K562 (cell line): ENCODE measurements at regions not wholly inside any gene's neighbourhood (a gene's known extent, or its start where the extent isn't known, plus 50 kb on each side); places are given as distances from the start of the nearest gene placed in this dataset.

Experiments used
- ATAC-seq: fragments of 200-7000 bp; cut with Tn5 transposase; 3 replicates; pipeline ENCODE4 v1.9.1; 2020; ENCODE audit warnings: moderate library complexity
- BruUV-seq: library from RNA; stranded (reverse); fragments of 400-500 nt; replicated peaks from 2 replicates; lab custom pipeline; 2021; lab: Mats Ljungman, UMichigan
- CTCF ChIA-PET: fragments of 300-600 bp; formaldehyde crosslinking; extraction: SDS; loops from one replicate; lab custom pipeline; 2021; ENCODE audit warnings: low intra/inter-chr PET ratio; lab: Yijun Ruan, JAX
- POLR2A ChIA-PET: fragments of 300-600, 350-650 bp; sonication (Branson Sonifier 250); formaldehyde crosslinking; extraction: SDS; loops from one replicate; lab custom pipeline; 2021; ENCODE audit warnings: antibody characterized with exemption, inconsistent platforms; lab: Yijun Ruan, JAX
- DNase-seq, 4 experiments: peaks; one replicate each; pipeline versions ENCODE4 v3.0.0 to v3.0.0-alpha.2; 2011 to 2018; ENCODE audit warnings: low spot score in 3 of 4, mixed read lengths in 3 of 4; ENCODE audit errors: extremely low read depth in 1 of 4
- FAIRE-seq: peaks from 2 replicates; lab custom pipeline; 2011; peaks lifted over from hg19 to GRCh38; lab: Jason Lieb, UNC
- H2AFZ ChIP-seq: 2 replicates; pipeline ENCODE4 v1.6.0; 2011; ENCODE audit warnings: low read depth, low read length, control low read depth, inconsistent platforms
- H3K27ac ChIP-seq: fragments of 200-600 bp; 3 replicates; pipeline ENCODE4 v1.8.0; 2011; ENCODE audit warnings: low read depth, mild to moderate bottlenecking, control low read depth, inconsistent platforms, low read length, moderate library complexity, mixed read lengths; ENCODE audit errors: extremely low read depth
- H3K27me3 ChIP-seq, 2 experiments: fragments of 300-600 bp in 1 of 2; 2 replicates in 1 of 2; 3 replicates in 1 of 2; pipeline versions ENCODE4 v1.6.0 to v1.8.0; 2011; ENCODE audit warnings: inconsistent platforms in 2 of 2, low read length in 2 of 2, mild to moderate bottlenecking in 1 of 2, mixed read lengths in 1 of 2, moderate library complexity in 1 of 2; ENCODE audit not compliant: control insufficient read depth in 2 of 2, insufficient read depth in 2 of 2
- H3K36me3 ChIP-seq: fragments of 300-600 bp; 3 replicates; pipeline ENCODE4 v1.8.0; 2011; ENCODE audit warnings: mild to moderate bottlenecking, low read length, inconsistent platforms; ENCODE audit not compliant: control insufficient read depth, insufficient read depth
- H3K4me1 ChIP-seq, 2 experiments: fragments of 200-600 bp in 1 of 2; replicated peaks in 1 of 2; 2 replicates in 1 of 2; 3 replicates in 1 of 2; pipeline versions ENCODE4 v1.5.1 to v1.8.0; 2011; ENCODE audit warnings: inconsistent platforms in 2 of 2, low read length in 2 of 2, mild to moderate bottlenecking in 1 of 2, mixed read lengths in 1 of 2, moderate library complexity in 1 of 2; ENCODE audit not compliant: control insufficient read depth in 2 of 2, insufficient read depth in 2 of 2
- H3K4me2 ChIP-seq: 2 replicates; pipeline ENCODE4 v1.6.1; 2011; ENCODE audit warnings: low read length, control low read depth, inconsistent platforms, mixed read lengths; ENCODE audit not compliant: insufficient read depth
- H3K4me3 ChIP-seq: fragments of 200-600 bp; sonication (generic), shearing (Covaris generic); 2 replicates; pipeline ENCODE4 v1.5.1; 2016; ENCODE audit warnings: control low read depth, inconsistent platforms
- H3K79me2 ChIP-seq: fragments of 200-600 bp; 3 replicates; pipeline ENCODE4 v1.8.0; 2011; ENCODE audit warnings: low read length, inconsistent platforms; ENCODE audit not compliant: control insufficient read depth, insufficient read depth
- H3K9ac ChIP-seq, 2 experiments: 2 replicates each; pipeline versions ENCODE4 v1.6.0 to v1.6.1; 2011; ENCODE audit warnings: low read depth in 2 of 2, low read length in 2 of 2, control low read depth in 1 of 2, inconsistent platforms in 1 of 2, mild to moderate bottlenecking in 1 of 2, mixed read lengths in 1 of 2; ENCODE audit not compliant: insufficient read depth in 1 of 2
- H3K9me1 ChIP-seq: one replicate; pipeline ENCODE4 v1.6.0; 2011; ENCODE audit warnings: inconsistent platforms, mild to moderate bottlenecking, low read length, moderate library complexity; ENCODE audit not compliant: control insufficient read depth, insufficient read depth
- H3K9me3 ChIP-seq: replicated peaks from 2 replicates; pipeline ENCODE4 v1.5.1; 2011; ENCODE audit warnings: low read depth, low read length, inconsistent platforms; ENCODE audit not compliant: control insufficient read depth, insufficient read depth
- H4K20me1 ChIP-seq: replicated peaks from 2 replicates; pipeline ENCODE4 v1.6.1; 2011; ENCODE audit warnings: low read length, inconsistent platforms, mixed read lengths; ENCODE audit not compliant: control insufficient read depth, insufficient read depth
- CTBP1 ChIP-seq: fragments of 450-650 bp; IDR thresholded peaks from 2 replicates; pipeline ENCODE4 v1.6.1; 2016; ENCODE audit warnings: borderline replicate concordance
- EHMT2 ChIP-seq: fragments of 450-650 bp; IDR thresholded peaks from 2 replicates; pipeline ENCODE4 v1.6.1; 2018; ENCODE audit warnings: antibody characterized with exemption
- ELF4 ChIP-seq: fragments of 450-650 bp; formaldehyde crosslinking; IDR thresholded peaks from 2 replicates; pipeline ENCODE4 v1.4.0; 2022; ENCODE audit warnings: missing genetic modification characterization
- KAT8 ChIP-seq: fragments of 450-650 bp; IDR thresholded peaks from 2 replicates; pipeline ENCODE4 v1.6.1; 2016; ENCODE audit warnings: low read depth, mild to moderate bottlenecking
- MECOM ChIP-seq: fragments of 250-450 bp; sonication (Bioruptor Pico); IDR thresholded peaks from 2 replicates; pipeline ENCODE4 v1.8.0; 2022; ENCODE audit warnings: inconsistent platforms
- MEF2A ChIP-seq: IDR thresholded peaks from 2 replicates; pipeline ENCODE4 v1.6.1; 2011; ENCODE audit warnings: low read depth, mild to moderate bottlenecking, low read length, moderate library complexity; ENCODE audit not compliant: control insufficient read depth
- MTF1 ChIP-seq: fragments of 250-450 bp; sonication (Bioruptor Pico); IDR thresholded peaks from 2 replicates; pipeline ENCODE4 v1.9.0; 2021; ENCODE audit warnings: moderate library complexity, mild to moderate bottlenecking, inconsistent platforms, borderline replicate concordance
- MYBL2 ChIP-seq, 2 experiments: fragments of 450-650 bp in 1 of 2; sonication (generic) in 1 of 2; formaldehyde crosslinking in 1 of 2; IDR thresholded peaks; 2 replicates each; pipeline versions ENCODE4 v1.6.1 to v1.8.1; 2017 to 2022; ENCODE audit warnings: borderline replicate concordance in 1 of 2, inconsistent platforms in 1 of 2, low read depth in 1 of 2, mild to moderate bottlenecking in 1 of 2, missing genetic modification reagents in 1 of 2, moderate library complexity in 1 of 2
- NFIX ChIP-seq: fragments of 250-450 bp; sonication (Bioruptor Pico); IDR thresholded peaks from 2 replicates; pipeline ENCODE4 v1.4.0; 2020; ENCODE audit warnings: low read depth, mild to moderate bottlenecking, moderate library complexity
- XRCC3 ChIP-seq: fragments of 450-650 bp; IDR thresholded peaks from 2 replicates; pipeline ENCODE4 v1.6.1; 2017; ENCODE audit warnings: mild to moderate bottlenecking, moderate library complexity
- ZNF143 ChIP-seq: sonication (generic); formaldehyde crosslinking; IDR thresholded peaks from 2 replicates; pipeline ENCODE4 v1.9.0; 2022; ENCODE audit warnings: mild to moderate bottlenecking, missing genetic modification reagents
- ZNF239 ChIP-seq: fragments of 250-450 bp; sonication (Bioruptor Pico); IDR thresholded peaks from 2 replicates; pipeline ENCODE4 v1.4.0; 2020; ENCODE audit warnings: mild to moderate bottlenecking
- WGBS: fragments of 100-300 bp; shearing (Covaris generic); methylation state at CpG from one replicate; pipeline ENCODE4 v1.1.6; 2016; ENCODE audit warnings: low coverage, mixed read lengths; ENCODE audit not compliant: insufficient coverage; ENCODE audit errors: missing lambda C conversion rate; 5-methylcytosine and 5-hydroxymethylcytosine counted together
- in situ Hi-C: fragments of 300-500 bp; cut with MboI; formaldehyde crosslinking; loops from 4 replicates; pipeline ENCODE4 v1.15.0; 2018; ENCODE audit warnings: inconsistent platforms, mixed read lengths
- intact Hi-C: fragments of 100-400 bp; cut with micrococcal nuclease; formaldehyde crosslinking; loops from 2 replicates; pipeline ENCODE4 v1.14.2; 2022
- TF ChIP-seq, protein P1 (sequence below): fragments of 450-650 bp; IDR thresholded peaks from 2 replicates; pipeline ENCODE4 v1.7.1; 2018; ENCODE audit warnings: mild to moderate bottlenecking, low read depth; ENCODE audit not compliant: partially characterized antibody
- TF ChIP-seq, protein P2 (sequence below): fragments of 450-650 bp; IDR thresholded peaks from 2 replicates; pipeline ENCODE4 v1.6.1; 2016; ENCODE audit warnings: mild to moderate bottlenecking
- TF ChIP-seq, protein P3 (sequence below): fragments of 250-450 bp; sonication (Bioruptor Pico); IDR thresholded peaks from 2 replicates; pipeline ENCODE4 v1.8.0; 2021; ENCODE audit warnings: borderline replicate concordance, mild to moderate bottlenecking, moderate library complexity; ENCODE audit not compliant: poor library complexity, severe bottlenecking
- TF ChIP-seq, protein P4 (sequence below): fragments of 250-450 bp; sonication (Bioruptor Pico); IDR thresholded peaks from 2 replicates; pipeline ENCODE4 v1.5.1; 2021; ENCODE audit warnings: mild to moderate bottlenecking

DNA sequence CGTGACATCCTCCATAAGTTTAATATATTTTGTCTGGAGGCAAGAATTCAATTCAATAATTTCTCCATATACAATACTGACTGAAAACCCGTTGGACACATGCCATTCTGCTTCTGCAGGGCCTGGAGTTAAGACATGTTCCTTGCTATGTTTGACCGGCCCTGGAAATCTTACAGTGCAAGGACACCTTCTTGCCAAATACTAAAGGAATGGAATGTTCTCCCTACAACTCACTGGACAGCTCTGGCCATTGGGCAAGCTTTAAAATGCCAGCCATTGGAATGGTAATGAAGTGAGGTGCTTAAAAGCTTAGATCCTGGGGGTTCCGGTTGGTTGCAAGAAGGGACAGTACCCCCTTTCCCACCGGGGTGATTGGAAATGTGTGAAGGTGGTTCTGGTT is 329.8 kb upstream of the PROK2 start:
- WGBS: 66% methylated on average over 4 of the region's 5 CpGs
- CTCF ChIA-PET: no interaction called here
- no peak for FAIRE-seq
- H3K4me3 ChIP-seq: no peak overlapping the region
- in situ Hi-C loops: no loop called here
- H3K27me3 ChIP-seq: no peaks in the 10 kb centered on the region
- TF ChIP-seq, protein P1, sequence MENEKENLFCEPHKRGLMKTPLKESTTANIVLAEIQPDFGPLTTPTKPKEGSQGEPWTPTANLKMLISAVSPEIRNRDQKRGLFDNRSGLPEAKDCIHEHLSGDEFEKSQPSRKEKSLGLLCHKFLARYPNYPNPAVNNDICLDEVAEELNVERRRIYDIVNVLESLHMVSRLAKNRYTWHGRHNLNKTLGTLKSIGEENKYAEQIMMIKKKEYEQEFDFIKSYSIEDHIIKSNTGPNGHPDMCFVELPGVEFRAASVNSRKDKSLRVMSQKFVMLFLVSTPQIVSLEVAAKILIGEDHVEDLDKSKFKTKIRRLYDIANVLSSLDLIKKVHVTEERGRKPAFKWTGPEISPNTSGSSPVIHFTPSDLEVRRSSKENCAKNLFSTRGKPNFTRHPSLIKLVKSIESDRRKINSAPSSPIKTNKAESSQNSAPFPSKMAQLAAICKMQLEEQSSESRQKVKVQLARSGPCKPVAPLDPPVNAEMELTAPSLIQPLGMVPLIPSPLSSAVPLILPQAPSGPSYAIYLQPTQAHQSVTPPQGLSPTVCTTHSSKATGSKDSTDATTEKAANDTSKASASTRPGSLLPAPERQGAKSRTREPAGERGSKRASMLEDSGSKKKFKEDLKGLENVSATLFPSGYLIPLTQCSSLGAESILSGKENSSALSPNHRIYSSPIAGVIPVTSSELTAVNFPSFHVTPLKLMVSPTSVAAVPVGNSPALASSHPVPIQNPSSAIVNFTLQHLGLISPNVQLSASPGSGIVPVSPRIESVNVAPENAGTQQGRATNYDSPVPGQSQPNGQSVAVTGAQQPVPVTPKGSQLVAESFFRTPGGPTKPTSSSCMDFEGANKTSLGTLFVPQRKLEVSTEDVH: no peak
- TF ChIP-seq CTBP1: no peak
- no peak for TF ChIP-seq MECOM (CRISPR knock-in tag)
- no peak for TF ChIP-seq KAT8
- TF ChIP-seq MEF2A: no peak
- TF ChIP-seq MTF1 (CRISPR knock-in tag): no peak
- TF ChIP-seq, protein P2, sequence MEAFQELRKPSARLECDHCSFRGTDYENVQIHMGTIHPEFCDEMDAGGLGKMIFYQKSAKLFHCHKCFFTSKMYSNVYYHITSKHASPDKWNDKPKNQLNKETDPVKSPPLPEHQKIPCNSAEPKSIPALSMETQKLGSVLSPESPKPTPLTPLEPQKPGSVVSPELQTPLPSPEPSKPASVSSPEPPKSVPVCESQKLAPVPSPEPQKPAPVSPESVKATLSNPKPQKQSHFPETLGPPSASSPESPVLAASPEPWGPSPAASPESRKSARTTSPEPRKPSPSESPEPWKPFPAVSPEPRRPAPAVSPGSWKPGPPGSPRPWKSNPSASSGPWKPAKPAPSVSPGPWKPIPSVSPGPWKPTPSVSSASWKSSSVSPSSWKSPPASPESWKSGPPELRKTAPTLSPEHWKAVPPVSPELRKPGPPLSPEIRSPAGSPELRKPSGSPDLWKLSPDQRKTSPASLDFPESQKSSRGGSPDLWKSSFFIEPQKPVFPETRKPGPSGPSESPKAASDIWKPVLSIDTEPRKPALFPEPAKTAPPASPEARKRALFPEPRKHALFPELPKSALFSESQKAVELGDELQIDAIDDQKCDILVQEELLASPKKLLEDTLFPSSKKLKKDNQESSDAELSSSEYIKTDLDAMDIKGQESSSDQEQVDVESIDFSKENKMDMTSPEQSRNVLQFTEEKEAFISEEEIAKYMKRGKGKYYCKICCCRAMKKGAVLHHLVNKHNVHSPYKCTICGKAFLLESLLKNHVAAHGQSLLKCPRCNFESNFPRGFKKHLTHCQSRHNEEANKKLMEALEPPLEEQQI: no peak
- no peak for TF ChIP-seq XRCC3
- TF ChIP-seq, protein P3, sequence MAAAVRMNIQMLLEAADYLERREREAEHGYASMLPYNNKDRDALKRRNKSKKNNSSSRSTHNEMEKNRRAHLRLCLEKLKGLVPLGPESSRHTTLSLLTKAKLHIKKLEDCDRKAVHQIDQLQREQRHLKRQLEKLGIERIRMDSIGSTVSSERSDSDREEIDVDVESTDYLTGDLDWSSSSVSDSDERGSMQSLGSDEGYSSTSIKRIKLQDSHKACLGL (CRISPR knock-in tag): no peak
- TF ChIP-seq ELF4 (CRISPR knock-in tag): no peak
- TF ChIP-seq ZNF239 (CRISPR knock-in tag): no peak
- TF ChIP-seq EHMT2: no peak
- no peak for TF ChIP-seq NFIX (CRISPR knock-in tag)
- TF ChIP-seq, protein P4, sequence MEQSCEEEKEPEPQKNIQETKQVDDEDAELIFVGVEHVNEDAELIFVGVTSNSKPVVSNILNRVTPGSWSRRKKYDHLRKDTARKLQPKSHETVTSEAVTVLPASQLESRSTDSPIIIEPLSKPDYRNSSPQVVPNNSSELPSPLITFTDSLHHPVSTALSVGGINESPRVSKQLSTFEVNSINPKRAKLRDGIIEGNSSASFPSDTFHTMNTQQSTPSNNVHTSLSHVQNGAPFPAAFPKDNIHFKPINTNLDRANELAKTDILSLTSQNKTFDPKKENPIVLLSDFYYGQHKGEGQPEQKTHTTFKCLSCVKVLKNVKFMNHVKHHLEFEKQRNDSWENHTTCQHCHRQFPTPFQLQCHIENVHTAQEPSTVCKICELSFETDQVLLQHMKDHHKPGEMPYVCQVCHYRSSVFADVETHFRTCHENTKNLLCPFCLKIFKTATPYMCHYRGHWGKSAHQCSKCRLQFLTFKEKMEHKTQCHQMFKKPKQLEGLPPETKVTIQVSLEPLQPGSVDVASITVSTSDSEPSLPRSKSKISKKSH (CRISPR knock-in tag): no peak
- no peak for TF ChIP-seq MYBL2 (IDR thresholded peaks at IDR 0.05; ENCODE audit: low read depth)
- TF ChIP-seq MYBL2 (CRISPR knock-in tag; IDR thresholded peaks at IDR 0.05; ENCODE audit: borderline replicate concordance): no peak
- TF ChIP-seq ZNF143 (CRISPR knock-in tag): no peak
- TF ChIP-seq, all 486 proteins: peak for 0
- no peak for ATAC-seq
- Histone ChIP-seq H4K20me1 (no peaks in the 10 kb centered on the region), H2AFZ (no peak overlapping the region), H3K9ac (no peak overlapping the region), H3K4me2 (no peak overlapping the region), H3K9me3 (no peaks in the 10 kb centered on the region), H3K4me1 (peaks cover 0 to 10% of the 10 kb centered on the region in 2 experiments; a peak in 2 of 5 replicates), H3K27ac (no peak overlapping the region), H3K36me3 (no peaks in the 10 kb centered on the region), H3K79me2 (no peaks in the 10 kb centered on the region), H3K9me1 (no peaks in the 10 kb centered on the region)
- POLR2A ChIA-PET: interaction anchor here (1.3 to 1.6 kb wide), 2 partner anchors 9 to 14 kb away, joined by 4 to 5 read pairs; no protein-coding TSS in a partner anchor
- no TSS peak for BruUV-seq
- DNase-seq: no peak
- intact Hi-C loops: no loop called here
